CD4-positive, alpha-beta T cell treated with Interleukin-6 for 4 hours (primary cell): ENCODE measurements at regions not wholly inside any gene's neighbourhood (a gene's known extent, or its start where the extent isn't known, plus 50 kb on each side); places are given as distances from the start of the nearest gene placed in this dataset.

Source experiments
- DNase-seq: peaks from one replicate; pipeline ENCODE4 v3.0.0-alpha.2; 2020; ENCODE audit warnings: mixed read lengths

DNA sequence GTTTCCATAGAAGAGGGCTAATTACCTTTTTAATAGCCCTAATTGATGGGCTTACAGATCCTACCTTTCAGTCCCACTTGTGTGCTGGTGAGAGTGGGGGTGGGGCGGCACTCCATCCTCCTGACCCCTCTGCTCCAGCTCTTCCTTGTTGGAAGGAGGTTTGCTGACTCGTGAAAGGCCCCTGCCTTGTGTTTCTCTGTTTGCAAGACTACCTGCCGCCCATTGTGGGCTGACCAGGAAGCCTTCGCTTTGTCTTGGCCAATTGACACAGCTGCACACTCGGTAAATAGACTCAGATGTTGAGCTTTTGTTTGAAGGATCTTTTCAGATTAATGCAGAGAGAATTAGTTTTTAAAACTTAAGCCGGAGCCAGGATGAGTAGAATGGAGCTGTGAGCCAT, 197.3 kb upstream of the HES1 start:
- DNase-seq: no peak

DNA sequence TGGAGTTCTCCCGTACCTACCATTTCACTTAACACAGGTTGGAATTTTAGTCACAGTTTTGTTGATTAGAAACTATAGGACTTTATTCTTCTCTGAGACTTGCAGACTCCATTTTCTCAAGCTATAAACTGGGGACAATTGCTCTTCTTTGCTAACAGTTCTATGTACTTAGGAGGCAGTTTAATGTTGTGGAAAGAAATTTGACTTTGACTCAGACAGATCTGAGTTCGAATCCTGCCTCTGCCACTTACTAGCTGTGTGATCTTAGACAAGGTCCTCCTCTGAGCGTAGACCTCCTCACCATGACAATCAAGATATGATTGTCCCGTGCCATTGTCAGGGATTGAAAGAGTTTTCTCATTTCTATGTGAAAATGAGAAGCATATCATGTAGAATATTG, 196.4 kb upstream of the HES1 start:
- no peak for DNase-seq

DNA sequence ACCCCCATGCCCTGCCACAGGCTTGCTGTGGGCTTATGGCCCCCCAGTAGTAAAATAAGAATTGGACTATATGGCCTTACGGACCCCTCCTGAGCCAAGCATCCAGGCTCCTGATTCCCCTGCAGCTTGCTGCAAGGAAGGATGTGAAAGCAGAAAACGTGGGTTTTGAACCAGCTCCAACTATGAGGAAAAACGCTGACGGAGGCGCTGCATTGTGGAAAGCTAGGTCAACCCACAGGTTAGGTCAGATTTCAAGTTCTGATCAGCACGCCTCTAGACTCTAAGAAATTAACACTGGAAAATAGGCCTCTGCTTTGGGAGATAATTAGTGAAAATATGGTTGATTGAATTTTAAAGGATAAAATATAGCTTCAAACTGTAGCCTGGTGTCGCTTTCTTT, 195.4 kb upstream of the HES1 start:
- no peak for DNase-seq

DNA sequence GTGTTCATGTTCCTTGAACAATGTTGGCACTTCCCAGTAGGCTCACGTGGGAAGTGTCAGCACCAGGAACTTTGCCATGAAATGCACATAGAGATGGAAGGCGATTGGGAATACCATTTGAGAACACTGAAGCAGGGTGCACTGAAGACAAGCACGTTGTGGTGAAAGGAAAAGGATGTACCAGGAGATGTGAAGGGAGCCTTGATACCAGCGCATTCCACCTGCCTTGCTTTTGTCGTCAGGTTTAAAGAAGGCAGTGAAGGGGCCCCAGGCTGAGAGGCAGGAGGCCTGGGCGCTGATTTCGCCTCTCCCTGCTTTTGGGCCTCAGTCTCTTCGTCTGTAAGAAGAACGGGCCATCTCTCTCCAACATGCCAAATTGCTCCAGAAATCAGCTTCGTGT, 194.5 kb upstream of the HES1 start:
- DNase-seq: no peak

GRCh38 chr3:193942516-193943055, 193.4 kb upstream of the HES1 start:
- DNase-seq: no peak

DNA sequence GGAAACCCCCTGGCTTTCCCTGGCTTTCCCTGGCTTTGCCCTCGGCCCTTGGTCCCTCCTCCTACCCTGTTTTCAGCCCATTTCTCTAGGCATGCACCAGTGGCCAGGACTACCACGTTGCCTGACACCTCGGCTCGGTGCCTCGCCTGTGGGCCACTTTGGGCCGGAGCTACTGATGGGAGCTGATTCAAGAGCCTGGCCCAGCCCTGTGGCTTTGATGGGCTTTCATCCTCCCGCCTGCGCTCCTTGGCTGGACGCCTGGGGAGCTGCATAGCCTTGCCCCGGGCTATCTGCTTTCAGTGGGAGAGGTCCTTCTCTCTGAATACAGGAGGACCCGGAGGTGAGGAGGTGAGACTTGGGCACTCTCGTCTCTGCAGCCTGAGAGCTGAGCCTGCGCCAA, 192.7 kb upstream of the HES1 start:
- no peak for DNase-seq

- no peak for DNase-seq
These were observed 192.0 kb upstream of the HES1 start for GRCh38 chr3:193943851-193944517.

GRCh38 chr3:193944518-193944884, 191.4 kb upstream of the HES1 start:
- no peak for DNase-seq

DNA sequence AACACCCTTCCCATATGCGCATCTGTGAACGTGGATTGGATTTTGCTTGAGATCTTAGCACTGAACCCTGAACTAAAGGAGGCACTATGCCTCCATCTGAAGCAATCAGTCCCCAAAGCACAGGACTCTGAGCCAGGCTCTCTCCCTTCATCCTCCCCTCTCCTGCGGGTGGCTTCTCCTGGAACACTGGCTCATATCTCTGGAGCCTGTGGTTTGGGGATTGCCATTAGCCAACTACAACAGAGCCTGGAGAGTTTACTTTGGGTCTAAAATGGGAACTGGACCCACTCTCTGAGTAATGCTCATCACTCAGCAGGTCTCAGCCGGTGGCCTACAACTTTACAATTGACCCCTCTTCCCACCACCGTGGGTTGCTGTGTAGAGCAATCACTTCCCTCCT, 190.8 kb upstream of the HES1 start:
- no peak for DNase-seq

DNA sequence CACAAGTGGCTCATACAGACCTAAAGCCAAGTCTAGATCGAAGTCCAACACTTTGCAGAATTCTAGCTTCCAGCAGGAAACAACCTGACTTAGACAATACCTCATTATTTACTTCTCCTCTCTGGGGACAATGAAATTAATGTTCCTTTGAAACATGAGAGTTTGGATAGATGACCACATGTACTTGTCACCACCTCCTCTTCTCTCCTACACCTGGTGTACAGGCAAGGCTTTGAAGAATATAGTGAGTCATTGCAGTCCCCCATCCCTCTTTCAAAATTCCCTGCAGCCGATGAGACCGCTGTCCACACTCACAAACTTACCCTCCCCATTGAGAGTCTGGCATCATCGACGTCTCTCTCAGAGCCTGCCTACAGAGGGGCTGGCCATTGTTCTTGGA, 189.0 kb upstream of the HES1 start:
- DNase-seq: no peak

GRCh38 chr3:193947596-193947995, 188.4 kb upstream of the HES1 start:
- DNase-seq: no peak

DNA sequence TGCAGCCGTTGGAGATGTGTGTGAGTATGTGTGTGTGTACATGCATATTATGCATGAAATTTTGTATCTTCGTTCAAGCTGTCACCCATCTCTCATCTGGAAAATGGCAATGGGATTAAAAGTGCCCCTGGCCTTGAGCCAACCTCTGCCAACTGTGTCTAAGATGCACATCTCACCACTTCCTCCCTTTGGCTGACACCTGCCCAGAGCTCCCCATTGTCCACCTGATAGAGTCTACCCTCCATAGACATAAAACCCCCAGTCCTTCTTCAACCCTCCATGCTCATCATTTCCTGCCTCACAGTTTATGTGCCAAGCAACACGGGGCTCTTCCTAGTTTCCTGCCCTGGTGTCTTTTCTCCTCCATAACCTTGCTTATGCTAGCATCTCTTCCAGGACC, 187.5 kb upstream of the HES1 start:
- DNase-seq: no peak

DNA sequence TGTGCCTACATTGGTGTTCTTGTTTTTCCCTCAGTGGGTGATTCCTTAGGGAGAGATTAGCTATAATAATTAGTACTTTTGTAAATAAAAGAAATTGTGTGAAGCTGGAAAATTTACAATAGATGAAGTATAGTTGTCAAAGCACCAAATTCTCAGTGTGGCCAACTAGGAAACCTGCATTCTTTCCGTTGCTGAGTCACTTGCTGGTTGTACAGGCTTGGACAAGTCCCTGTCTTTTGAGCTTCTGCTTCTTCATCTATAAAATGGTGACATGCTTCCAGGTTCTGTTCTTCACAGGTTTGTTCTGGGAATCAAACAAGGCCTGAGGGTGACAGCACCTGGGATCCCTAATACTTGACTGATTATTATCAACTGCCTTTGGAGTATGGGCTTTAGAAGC, 184.1 kb upstream of the HES1 start:
- DNase-seq: no peak

DNA sequence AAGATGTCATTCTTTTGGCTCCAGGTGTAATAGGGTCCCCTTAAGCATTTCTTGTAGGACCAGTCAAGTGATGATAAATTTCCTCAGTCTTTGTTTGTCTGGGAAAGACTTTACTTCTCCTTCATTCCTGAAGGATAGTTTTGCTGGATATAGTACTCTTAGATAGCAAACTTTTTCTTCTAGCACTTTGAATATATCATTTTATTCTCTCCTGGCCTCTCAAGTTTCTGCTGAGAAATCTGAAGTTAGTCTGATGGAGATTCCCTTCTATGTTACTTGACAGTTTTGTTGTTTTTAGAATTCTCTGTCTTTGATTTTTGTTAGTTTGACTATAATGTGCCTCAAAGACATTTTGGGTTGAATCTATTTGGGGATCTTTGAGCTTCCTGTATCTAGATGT, 181.2 kb upstream of the HES1 start:
- DNase-seq: no peak

DNA sequence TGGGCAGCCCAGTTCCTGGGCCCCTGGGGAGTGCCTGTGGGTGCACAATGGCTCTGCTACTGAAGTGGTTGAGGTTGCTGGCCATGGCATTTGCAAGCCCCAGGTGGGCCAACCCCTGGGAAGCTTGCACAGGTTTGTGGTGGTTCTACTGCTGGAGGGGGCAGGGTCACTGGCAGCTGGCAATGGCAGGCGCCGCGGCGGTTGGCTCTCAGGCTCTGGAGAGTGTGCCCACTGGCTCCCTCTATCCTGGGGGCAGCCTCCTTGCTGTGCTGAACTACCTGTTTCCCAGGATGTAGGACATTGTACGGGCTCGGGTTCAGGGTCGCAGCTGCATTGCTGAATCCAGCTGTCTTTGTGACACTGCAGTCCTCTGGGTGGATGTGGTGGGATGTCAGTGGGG, 180.2 kb upstream of the HES1 start:
- DNase-seq: no peak

GRCh38 chr3:193959861-193960260, 176.1 kb upstream of the HES1 start:
- no peak for DNase-seq

GRCh38 chr3:193960487-193961274, 175.3 kb upstream of the HES1 start:
- DNase-seq: no peak

- DNase-seq: no peak
These were observed 172.8 kb upstream of the HES1 start for GRCh38 chr3:193962986-193963685.

DNA sequence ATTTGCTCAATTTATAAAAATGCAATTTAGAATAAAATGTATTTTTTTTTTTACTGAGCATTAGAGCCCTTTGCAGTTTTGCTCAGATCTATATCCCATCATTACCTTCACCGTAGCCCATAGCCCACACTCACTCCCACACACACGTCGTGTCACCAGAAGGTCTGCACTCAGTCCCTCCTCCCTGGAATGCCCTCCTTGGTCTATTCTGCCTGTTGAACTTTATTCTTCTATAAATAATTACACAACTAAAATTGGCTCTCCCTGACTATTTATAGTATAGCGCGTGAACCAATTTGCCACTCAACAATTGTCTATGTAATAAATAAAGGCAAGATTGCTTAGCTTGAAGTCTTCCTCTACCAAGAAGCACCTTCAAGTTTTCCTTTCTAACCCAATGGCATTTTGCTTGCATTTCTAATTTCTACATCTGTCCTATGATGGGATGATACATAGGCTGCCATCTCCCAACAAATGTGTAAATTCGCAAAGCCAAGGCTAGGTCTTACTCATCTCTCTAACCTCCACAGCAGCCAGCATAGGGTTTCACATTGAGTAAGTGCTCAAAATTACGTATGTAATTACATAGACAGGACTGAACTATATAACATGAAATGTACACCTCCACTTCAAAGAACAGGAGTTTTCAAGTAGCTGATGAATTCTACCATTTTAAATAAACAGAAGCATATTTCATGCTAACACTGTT, 172.0 kb upstream of the HES1 start:
- no peak for DNase-seq

DNA sequence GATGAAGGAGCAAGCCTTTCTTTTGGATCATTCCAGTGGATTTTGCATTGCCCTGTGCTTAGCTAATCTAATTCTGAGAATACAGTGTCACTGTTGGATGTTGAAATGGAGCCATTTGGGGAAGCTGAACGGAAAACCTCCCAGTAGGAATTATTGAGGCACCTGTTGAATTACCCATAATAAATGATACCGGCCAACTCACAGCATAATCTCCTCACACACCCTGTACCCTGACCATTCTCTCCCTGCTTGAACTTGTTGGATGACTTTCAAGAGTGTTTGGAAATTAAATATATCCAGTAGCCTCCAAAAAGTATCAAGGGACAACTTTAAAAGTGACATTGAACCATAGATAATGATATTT, 171.4 kb upstream of the HES1 start:
- DNase-seq: no peak

- DNase-seq: no peak
These were observed 167.5 kb upstream of the HES1 start for GRCh38 chr3:193968380-193968974.

GRCh38 chr3:193970131-193970772, 165.7 kb upstream of the HES1 start:
- DNase-seq: peak; percentile 9
